Stimulated activated CD8-positive, alpha-beta memory T cell treated with anti-CD3 and anti-CD28 coated beads, Interleukin-2, amount 100 ng/mL, for 48 hours (primary cell): ENCODE measurements at regions not wholly inside any gene's neighbourhood (a gene's known extent, or its start where the extent isn't known, plus 50 kb on each side); places are given as distances from the start of the nearest gene placed in this dataset.

ENCODE experiments used
- DNase-seq, 2 donors: peaks; one replicate each; pipeline ENCODE4 v3.0.0-alpha.2; 2020; ENCODE audit warnings: low read depth in 2 of 2

GRCh38 chr6:121823437-121823851 is 388.0 kb downstream of the GJA1 start:
- no peak for DNase-seq

- DNase-seq, result no peak
These were observed 390.8 kb downstream of the GJA1 start for GRCh38 chr6:121826156-121826810.

- no peak for DNase-seq
These were observed 392.9 kb downstream of the GJA1 start for GRCh38 chr6:121828146-121828886.

GRCh38 chr6:121830736-121831135 is 395.3 kb downstream of the GJA1 start:
- no peak for DNase-seq

GRCh38 chr6:121835662-121836061 is 400.2 kb downstream of the GJA1 start:
- DNase-seq, result no peak

- DNase-seq, result no peak
These were observed 402.2 kb downstream of the GJA1 start for GRCh38 chr6:121837545-121838229.

GRCh38 chr6:121838842-121839241 is 403.4 kb downstream of the GJA1 start:
- no peak for DNase-seq

GRCh38 chr6:121839896-121840295 is 404.4 kb downstream of the GJA1 start:
- no peak for DNase-seq

- no peak for DNase-seq
These were observed 409.5 kb downstream of the GJA1 start for GRCh38 chr6:121844898-121845297.

- DNase-seq, result no peak
These were observed 412.5 kb downstream of the GJA1 start for GRCh38 chr6:121847806-121848522.

GRCh38 chr6:121848523-121849255 is 413.2 kb downstream of the GJA1 start:
- DNase-seq, result no peak

GRCh38 chr6:121849477-121849876 is 414.0 kb downstream of the GJA1 start:
- no peak for DNase-seq

GRCh38 chr6:121851056-121851455 is 415.6 kb downstream of the GJA1 start:
- DNase-seq, result no peak

- DNase-seq, result no peak
These were observed 418.2 kb downstream of the GJA1 start for GRCh38 chr6:121853686-121854085.

GRCh38 chr6:121855521-121855920 is 420.1 kb downstream of the GJA1 start:
- no peak for DNase-seq

GRCh38 chr6:121856296-121856695 is 420.9 kb downstream of the GJA1 start:
- no peak for DNase-seq

GRCh38 chr6:121857551-121857950 is 422.1 kb downstream of the GJA1 start:
- no peak for DNase-seq

GRCh38 chr6:121858310-121858709 is 422.9 kb downstream of the GJA1 start:
- no peak for DNase-seq

- DNase-seq, result no peak
These were observed 423.5 kb downstream of the GJA1 start for GRCh38 chr6:121858986-121859385.

GRCh38 chr6:121865811-121866210 is 430.4 kb downstream of the GJA1 start:
- no peak for DNase-seq

- DNase-seq, result no peak
These were observed 431.6 kb downstream of the GJA1 start for GRCh38 chr6:121867095-121867494.

- no peak for DNase-seq
These were observed 432.8 kb downstream of the GJA1 start for GRCh38 chr6:121868206-121868605.
